ENCODE measurements at regions not wholly inside any gene's neighbourhood (a gene's known extent, or its start where the extent isn't known, plus 50 kb on each side); places are given as distances from the start of the nearest gene placed in this dataset.

DNA sequence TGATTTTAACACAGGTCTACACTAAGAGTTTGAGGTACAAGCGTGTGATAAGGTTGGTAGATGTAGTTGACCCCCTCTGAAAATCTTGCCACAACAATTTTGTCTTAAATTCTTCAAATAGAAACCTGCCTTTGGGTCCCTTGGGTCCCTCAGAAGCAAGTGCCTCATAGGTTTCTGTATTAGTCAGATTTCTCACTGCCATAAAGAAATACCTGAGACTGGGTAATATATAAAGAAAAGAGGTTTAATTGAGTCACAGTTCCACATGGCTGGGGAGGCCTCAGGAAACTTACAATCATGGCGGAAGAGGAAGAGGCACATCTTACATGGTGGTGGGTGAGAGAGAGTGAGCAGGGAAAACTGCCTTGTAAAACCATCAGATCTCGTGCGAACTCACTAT, 301.2 kb downstream of the MAP2K6 start:
- no peak for TF ChIP-seq CTCF (conservative IDR thresholded peaks at IDR 0.05; ENCODE audit: low read depth, low read length)
- no peak for DNase-seq (ENCODE audit: low read depth)
- no peak overlapping the region for H3K4me3 ChIP-seq (ENCODE audit: low read length)

DNA sequence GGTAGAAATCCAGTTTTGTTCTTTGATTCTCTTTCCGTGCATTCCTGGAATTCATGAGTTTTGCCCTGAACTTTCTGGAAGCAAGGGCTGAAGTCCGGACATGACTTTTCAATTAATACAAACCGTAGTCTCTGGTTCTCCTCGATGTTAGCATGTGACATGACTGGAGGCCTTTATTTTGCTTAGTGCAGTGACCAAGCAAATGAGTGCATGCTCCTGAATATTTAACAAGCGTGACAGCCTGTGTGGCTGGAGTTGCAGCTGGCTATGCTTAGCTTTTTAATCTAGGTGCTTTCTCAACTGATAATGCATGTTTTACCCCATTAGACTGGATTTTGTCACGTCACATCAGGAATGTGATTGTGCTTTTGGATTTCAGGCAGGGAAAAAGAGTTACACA, 302.1 kb downstream of the MAP2K6 start:
- no peak for TF ChIP-seq CTCF (conservative IDR thresholded peaks at IDR 0.05; ENCODE audit: low read depth, low read length)
- H3K4me3 ChIP-seq (ENCODE audit: low read length), result no peak overlapping the region
- DNase-seq (ENCODE audit: low read depth), result no peak

GRCh38 chr17:69717214-69717613, 302.7 kb downstream of the MAP2K6 start:
- H3K4me3 ChIP-seq (ENCODE audit: low read length), result no peak overlapping the region
- DNase-seq (ENCODE audit: low read depth), result no peak
- TF ChIP-seq CTCF (conservative IDR thresholded peaks at IDR 0.05; ENCODE audit: low read depth, low read length), result no peak

DNA sequence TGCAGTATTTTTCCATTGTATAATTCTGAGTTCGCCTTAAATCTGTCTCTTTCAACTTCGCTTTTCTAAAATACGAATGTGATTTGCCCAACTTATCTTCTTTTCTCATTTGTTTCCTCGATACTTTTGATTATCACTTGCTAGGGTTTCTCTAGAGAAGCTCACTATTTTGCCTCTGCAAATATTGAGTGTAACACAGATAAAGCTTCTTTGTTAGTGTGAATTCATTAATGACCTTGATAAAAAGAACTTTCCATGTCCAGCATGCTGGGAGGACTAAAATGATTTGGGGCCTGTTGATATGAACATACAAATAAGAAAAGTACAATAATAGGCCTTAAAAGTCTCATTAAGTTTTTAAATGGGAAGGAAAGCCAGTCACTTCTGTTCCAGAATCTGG, 303.3 kb downstream of the MAP2K6 start:
- no peak for DNase-seq (ENCODE audit: low read depth)
- no peak overlapping the region for H3K4me3 ChIP-seq (ENCODE audit: low read length)
- no peak for TF ChIP-seq CTCF (conservative IDR thresholded peaks at IDR 0.05; ENCODE audit: low read depth, low read length)

- TF ChIP-seq CTCF (conservative IDR thresholded peaks at IDR 0.05; ENCODE audit: low read depth, low read length), result no peak
- DNase-seq (ENCODE audit: low read depth), result no peak
These were observed 305.1 kb downstream of the MAP2K6 start for GRCh38 chr17:69719474-69720048.

GRCh38 chr17:69722518-69722917, 308.0 kb downstream of the MAP2K6 start:
- H3K4me3 ChIP-seq (ENCODE audit: low read length), result no peak overlapping the region
- no peak for DNase-seq (ENCODE audit: low read depth)
- TF ChIP-seq CTCF (conservative IDR thresholded peaks at IDR 0.05; ENCODE audit: low read depth, low read length), result no peak

More at GRCh38 chr17:69719474-69720048, 305.1 kb downstream of the MAP2K6 start:
- no peak overlapping the region for H3K4me3 ChIP-seq (ENCODE audit: low read length)

DNA sequence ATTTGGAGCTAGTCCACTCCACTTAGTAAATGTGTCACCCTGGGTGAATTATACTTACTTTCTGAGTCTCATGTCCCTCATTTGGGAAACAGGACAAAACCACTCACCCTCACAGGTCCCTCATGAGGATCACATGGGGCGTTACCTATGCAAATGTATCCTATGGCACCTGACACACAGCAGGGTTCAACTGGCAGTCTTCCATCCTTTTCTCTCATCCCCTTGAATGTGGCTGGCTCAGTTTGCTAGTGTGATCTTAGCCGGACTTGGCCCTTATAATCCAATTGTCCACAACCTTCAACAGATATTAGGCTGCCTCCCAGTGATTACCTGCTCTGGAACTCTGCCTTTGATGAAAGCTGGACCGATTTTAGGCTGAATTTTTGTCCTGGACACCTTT, 308.8 kb downstream of the MAP2K6 start:
- no peak for TF ChIP-seq CTCF (conservative IDR thresholded peaks at IDR 0.05; ENCODE audit: low read depth, low read length)
- DNase-seq (ENCODE audit: low read depth), result no peak
- H3K4me3 ChIP-seq (ENCODE audit: low read length), result no peak overlapping the region

All from retinal pigment epithelial cell (primary cell).